ENCODE measurements at regions not wholly inside any gene's neighbourhood (a gene's known extent, or its start where the extent isn't known, plus 50 kb on each side); places are given as distances from the start of the nearest gene placed in this dataset.

- no peak for DNase-seq
- Mint-ChIP-seq H3K4me3 (no peak overlapping the region), H3K27ac (no peak overlapping the region), H3K9me3 (peaks cover 0 to 3% (median 0%) of the 10 kb centered on the region in 8 donors), H3K27me3 (peaks cover 2 to 7% of the 10 kb centered on the region in 2 donors), H3K36me3 (no peaks in the 10 kb centered on the region), H3K4me1 (no peaks in the 10 kb centered on the region)
- POLR2A ChIA-PET (ENCODE audit: partially characterized antibody), result no interaction called here
- Histone ChIP-seq H3K27ac (ENCODE audit: low read depth, low read length) (no peak overlapping the region), H3K36me3 (ENCODE audit: insufficient read depth, low read length) (no peaks in the 10 kb centered on the region), H3K27me3 (ENCODE audit: insufficient read depth, low read length) (no peaks in the 10 kb centered on the region), H3K4me1 (ENCODE audit: insufficient read depth, low read length) (no peaks in the 10 kb centered on the region), H3K9me3 (ENCODE audit: control insufficient read depth in 1 of 2, low read length in 2 of 2) (no peaks in the 10 kb centered on the region), H3K4me3 (ENCODE audit: low read length in 2 of 2) (no peak overlapping the region)
- CTCF ChIA-PET (ENCODE audit: partially characterized antibody), result interaction anchor here (1.4 kb wide), 1 partner anchor 8 kb away, joined by 3 read pairs; no protein-coding TSS in a partner anchor
- intact Hi-C loops (cut with micrococcal nuclease), result no loop called here
Measured at GRCh38 chr5:74277418-74277817, 363.1 kb downstream of the ENC1 start.

- Histone ChIP-seq H3K27me3 (ENCODE audit: insufficient read depth, low read length) (no peaks in the 10 kb centered on the region), H3K4me1 (ENCODE audit: insufficient read depth, low read length) (no peaks in the 10 kb centered on the region), H3K9me3 (ENCODE audit: control insufficient read depth in 1 of 2, low read length in 2 of 2) (no peaks in the 10 kb centered on the region), H3K36me3 (ENCODE audit: insufficient read depth, low read length) (no peaks in the 10 kb centered on the region), H3K27ac (ENCODE audit: low read depth, low read length) (no peak overlapping the region), H3K4me3 (ENCODE audit: low read length in 2 of 2) (no peak overlapping the region)
- DNase-seq, result no peak
- H3K4me1 Mint-ChIP-seq, result no peaks in the 10 kb centered on the region
- H3K9me3 Mint-ChIP-seq, result peaks cover 0 to 3% (median 0%) of the 10 kb centered on the region in 8 donors
- peaks cover 2 to 7% of the 10 kb centered on the region in 2 donors for H3K27me3 Mint-ChIP-seq
- no peaks in the 10 kb centered on the region for H3K36me3 Mint-ChIP-seq
- ChIA-PET CTCF (ENCODE audit: partially characterized antibody) (interaction anchor here (1.0 kb wide), 1 partner anchor 26 kb away, joined by 4 read pairs; no protein-coding TSS in a partner anchor), POLR2A (ENCODE audit: partially characterized antibody) (no interaction called here)
- no peak overlapping the region for H3K27ac Mint-ChIP-seq
- no peak overlapping the region for H3K4me3 Mint-ChIP-seq
- intact Hi-C loops (cut with micrococcal nuclease), result no loop called here
Measured at GRCh38 chr5:74275171-74275992, 365.1 kb downstream of the ENC1 start.

DNA sequence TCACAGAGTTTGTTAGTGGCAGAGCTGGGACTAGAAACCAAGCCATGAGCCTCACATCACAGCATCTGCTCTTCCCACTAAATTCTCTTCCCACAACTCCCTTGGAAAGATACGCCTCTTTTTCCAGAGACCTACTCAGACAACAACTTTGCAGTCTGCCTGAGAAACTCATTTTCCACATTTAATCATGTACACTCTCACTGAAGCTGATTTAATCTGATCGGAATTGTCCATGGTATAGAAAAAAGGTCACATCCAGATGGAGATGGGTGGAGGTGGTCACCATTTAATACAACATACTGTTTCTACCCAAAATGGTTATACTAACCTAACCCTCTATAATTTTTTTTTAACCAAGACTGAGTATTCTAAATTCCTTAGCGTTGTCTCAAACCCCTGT lies 366.2 kb downstream of the ENC1 start:
- no peak overlapping the region for H3K4me3 Mint-ChIP-seq

GRCh38 chr5:74272831-74273451 lies 367.6 kb downstream of the ENC1 start:
- H3K36me3 Mint-ChIP-seq, result no peaks in the 10 kb centered on the region
- no peak overlapping the region for H3K27ac Mint-ChIP-seq
- intact Hi-C loops (cut with micrococcal nuclease), result no loop called here
- CTCF ChIA-PET (ENCODE audit: partially characterized antibody), result no interaction called here
- peaks cover 0 to 1% (median 0%) of the 10 kb centered on the region in 8 donors for H3K9me3 Mint-ChIP-seq
- H3K4me1 ChIP-seq (ENCODE audit: insufficient read depth, low read length), result no peaks in the 10 kb centered on the region
- H3K4me1 Mint-ChIP-seq, result no peaks in the 10 kb centered on the region
- POLR2A ChIA-PET (ENCODE audit: partially characterized antibody), result no interaction called here
- H3K36me3 ChIP-seq (ENCODE audit: insufficient read depth, low read length), result no peaks in the 10 kb centered on the region
- H3K4me3 Mint-ChIP-seq, result no peak overlapping the region
- H3K9me3 ChIP-seq (ENCODE audit: control insufficient read depth in 1 of 2, low read length in 2 of 2), result no peaks in the 10 kb centered on the region
- no peak overlapping the region for H3K27ac ChIP-seq (ENCODE audit: low read depth, low read length)
- H3K27me3 ChIP-seq (ENCODE audit: insufficient read depth, low read length), result no peaks in the 10 kb centered on the region
- DNase-seq, result no peak
- H3K27me3 Mint-ChIP-seq, result peaks cover 3 to 5% of the 10 kb centered on the region in 2 donors
- H3K4me3 ChIP-seq (ENCODE audit: low read length in 2 of 2), result no peak overlapping the region

More for the DNA sequence above, 366.2 kb downstream of the ENC1 start:
- no peak overlapping the region for H3K27ac ChIP-seq (ENCODE audit: low read depth, low read length)
- H3K9me3 ChIP-seq (ENCODE audit: control insufficient read depth in 1 of 2, low read length in 2 of 2), result no peaks in the 10 kb centered on the region
- Mint-ChIP-seq H3K27me3 (peaks cover 3 to 7% of the 10 kb centered on the region in 2 donors), H3K9me3 (peaks cover 0 to 3% (median 0%) of the 10 kb centered on the region in 8 donors), H3K4me1 (no peaks in the 10 kb centered on the region), H3K36me3 (no peaks in the 10 kb centered on the region), H3K27ac (no peak overlapping the region)
- no peak for DNase-seq
- H3K4me1 ChIP-seq (ENCODE audit: insufficient read depth, low read length), result no peaks in the 10 kb centered on the region
- ChIA-PET POLR2A (ENCODE audit: partially characterized antibody) (no interaction called here), CTCF (ENCODE audit: partially characterized antibody) (interaction anchor here (1.0 kb wide), 1 partner anchor 25 kb away, joined by 4 read pairs; no protein-coding TSS in a partner anchor)
- H3K27me3 ChIP-seq (ENCODE audit: insufficient read depth, low read length), result no peaks in the 10 kb centered on the region
- H3K36me3 ChIP-seq (ENCODE audit: insufficient read depth, low read length), result no peaks in the 10 kb centered on the region
- no peak overlapping the region for H3K4me3 ChIP-seq (ENCODE audit: low read length in 2 of 2)
- intact Hi-C loops (cut with micrococcal nuclease), result no loop called here

DNA sequence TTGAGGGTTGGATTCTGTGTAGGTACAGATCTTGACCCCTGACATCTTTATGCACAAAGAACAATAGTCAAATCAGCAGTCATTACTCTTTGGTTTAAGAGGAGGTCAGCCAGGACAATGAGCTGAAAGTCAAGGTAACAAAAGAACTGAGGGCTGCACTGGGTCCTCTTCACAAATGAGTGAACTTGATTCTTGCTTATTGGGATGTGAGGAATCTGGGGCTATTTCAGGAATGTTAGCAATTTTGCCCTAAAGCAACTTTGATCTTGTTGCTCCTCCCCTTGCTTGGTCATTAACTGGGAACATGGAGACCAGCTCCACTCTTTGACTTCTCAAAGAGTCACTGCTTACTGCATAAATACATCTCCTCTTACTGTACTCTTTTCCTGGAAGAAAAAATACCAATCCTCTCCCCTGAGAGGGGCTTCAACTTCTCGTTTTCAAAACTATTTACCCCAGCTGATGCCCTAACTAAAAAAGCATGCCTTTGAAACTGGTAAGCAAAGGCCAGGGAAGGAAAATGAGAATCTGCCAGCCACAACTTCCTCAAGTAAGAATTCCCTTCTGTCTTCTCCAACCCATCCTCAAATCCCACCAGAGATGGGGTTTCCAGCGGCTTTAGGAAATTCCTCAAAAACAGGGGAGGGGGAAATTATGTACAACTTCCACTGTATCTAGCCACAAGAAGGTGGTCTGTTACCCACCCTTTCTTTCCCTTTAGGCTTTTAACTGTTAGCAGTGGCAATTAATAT lies 368.3 kb downstream of the ENC1 start:
- H3K9me3 Mint-ChIP-seq, result peaks cover 0 to 1% (median 0%) of the 10 kb centered on the region in 8 donors
- intact Hi-C loops (cut with micrococcal nuclease), result no loop called here
- ChIA-PET POLR2A (ENCODE audit: partially characterized antibody) (no interaction called here), CTCF (ENCODE audit: partially characterized antibody) (no interaction called here)
- H3K4me3 Mint-ChIP-seq, result no peak overlapping the region
- Histone ChIP-seq H3K4me1 (ENCODE audit: insufficient read depth, low read length) (no peaks in the 10 kb centered on the region), H3K36me3 (ENCODE audit: insufficient read depth, low read length) (no peaks in the 10 kb centered on the region), H3K27me3 (ENCODE audit: insufficient read depth, low read length) (no peaks in the 10 kb centered on the region), H3K4me3 (ENCODE audit: low read length in 2 of 2) (no peak overlapping the region), H3K9me3 (ENCODE audit: control insufficient read depth in 1 of 2, low read length in 2 of 2) (no peaks in the 10 kb centered on the region), H3K27ac (ENCODE audit: low read depth, low read length) (no peak overlapping the region)
- H3K27me3 Mint-ChIP-seq, result peaks cover 3 to 5% of the 10 kb centered on the region in 2 donors
- no peak overlapping the region for H3K27ac Mint-ChIP-seq
- no peaks in the 10 kb centered on the region for H3K36me3 Mint-ChIP-seq
- DNase-seq, result no peak
- H3K4me1 Mint-ChIP-seq, result no peaks in the 10 kb centered on the region

- no peaks in the 10 kb centered on the region for H3K9me3 ChIP-seq (ENCODE audit: control insufficient read depth in 1 of 2, low read length in 2 of 2)
- intact Hi-C loops (cut with micrococcal nuclease), result no loop called here
- H3K27ac ChIP-seq (ENCODE audit: low read depth, low read length), result no peak overlapping the region
- Mint-ChIP-seq H3K36me3 (no peaks in the 10 kb centered on the region), H3K9me3 (no peaks in the 10 kb centered on the region), H3K4me1 (no peaks in the 10 kb centered on the region), H3K4me3 (no peak overlapping the region), H3K27ac (no peak overlapping the region), H3K27me3 (peaks cover 2% of the 10 kb centered on the region in 2 donors)
- ChIA-PET CTCF (ENCODE audit: partially characterized antibody) (no interaction called here), POLR2A (ENCODE audit: partially characterized antibody) (no interaction called here)
- H3K4me3 ChIP-seq (ENCODE audit: low read length in 2 of 2), result no peak overlapping the region
- no peaks in the 10 kb centered on the region for H3K4me1 ChIP-seq (ENCODE audit: insufficient read depth, low read length)
- H3K36me3 ChIP-seq (ENCODE audit: insufficient read depth, low read length), result no peaks in the 10 kb centered on the region
- H3K27me3 ChIP-seq (ENCODE audit: insufficient read depth, low read length), result no peaks in the 10 kb centered on the region
- no peak for DNase-seq
Measured at GRCh38 chr5:74268297-74268696, 372.2 kb downstream of the ENC1 start.

DNA sequence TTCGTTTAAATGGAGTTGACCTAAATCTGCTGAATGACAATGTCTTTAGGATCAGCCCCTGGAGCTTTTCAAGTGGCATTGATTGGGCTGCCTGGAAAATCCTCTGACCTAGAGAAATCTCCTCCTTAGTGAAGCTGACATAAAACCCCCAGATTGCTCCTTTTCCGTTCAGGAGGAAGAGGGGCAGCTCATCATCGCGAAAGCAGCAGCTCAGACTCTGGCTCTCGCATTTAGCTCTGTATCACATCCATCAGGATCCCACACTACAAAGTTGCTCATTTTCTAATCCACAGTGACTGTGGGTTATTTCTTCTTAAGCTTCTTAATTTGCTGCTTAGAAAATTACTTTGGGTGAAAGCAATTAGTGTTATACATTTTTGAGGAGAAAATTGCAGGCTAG lies 373.7 kb downstream of the ENC1 start:
- Histone ChIP-seq H3K27ac (ENCODE audit: low read depth, low read length) (no peak overlapping the region), H3K4me1 (ENCODE audit: insufficient read depth, low read length) (no peaks in the 10 kb centered on the region), H3K27me3 (ENCODE audit: insufficient read depth, low read length) (no peaks in the 10 kb centered on the region), H3K9me3 (ENCODE audit: control insufficient read depth in 1 of 2, low read length in 2 of 2) (no peaks in the 10 kb centered on the region), H3K4me3 (ENCODE audit: low read length in 2 of 2) (no peak overlapping the region), H3K36me3 (ENCODE audit: insufficient read depth, low read length) (no peaks in the 10 kb centered on the region)
- ChIA-PET CTCF (ENCODE audit: partially characterized antibody) (no interaction called here), POLR2A (ENCODE audit: partially characterized antibody) (no interaction called here)
- Mint-ChIP-seq H3K9me3 (no peaks in the 10 kb centered on the region), H3K27ac (no peak overlapping the region), H3K4me1 (no peaks in the 10 kb centered on the region), H3K4me3 (no peak overlapping the region), H3K27me3 (peaks cover 2% of the 10 kb centered on the region in 2 donors), H3K36me3 (no peaks in the 10 kb centered on the region)
- intact Hi-C loops (cut with micrococcal nuclease), result no loop called here
- DNase-seq, result no peak

All from CD4-positive, alpha-beta memory T cell (primary cell).